DOHH2 (cell line): ENCODE measurements at regions not wholly inside any gene's neighbourhood (a gene's known extent, or its start where the extent isn't known, plus 50 kb on each side); places are given as distances from the start of the nearest gene placed in this dataset.

Experiments
- H3F3A ChIP-seq: fragments of 200-600 bp; sonication (generic), shearing (Covaris generic); 2 replicates; pipeline ENCODE4 v1.6.0; 2016; ENCODE audit warnings: antibody characterized with exemption, mild to moderate bottlenecking; ENCODE audit not compliant: control insufficient read depth, insufficient read depth
- H3K27ac ChIP-seq: fragments of 200-600 bp; sonication (generic); 2 replicates; pipeline ENCODE4 v1.5.1; 2014; ENCODE audit warnings: low read depth, mild to moderate bottlenecking, low read length, moderate library complexity
- H3K27me3 ChIP-seq: fragments of 200-600 bp; sonication (generic); 2 replicates; pipeline ENCODE4 v1.6.1; 2014; ENCODE audit warnings: mild to moderate bottlenecking, low read length, mixed read lengths; ENCODE audit not compliant: control insufficient read depth
- H3K36me3 ChIP-seq: fragments of 200-600 bp; sonication (generic); 2 replicates; pipeline ENCODE4 v1.6.1; 2014; ENCODE audit warnings: mild to moderate bottlenecking, low read length, moderate library complexity, mixed read lengths; ENCODE audit not compliant: control insufficient read depth
- H3K4me1 ChIP-seq: fragments of 200-600 bp; sonication (generic); 2 replicates; pipeline ENCODE4 v1.6.1; 2014; ENCODE audit warnings: mild to moderate bottlenecking, low read length, mixed read lengths; ENCODE audit not compliant: control insufficient read depth
- H3K4me2 ChIP-seq: fragments of 200-600 bp; sonication (generic); 2 replicates; pipeline ENCODE4 v1.6.0; 2014; ENCODE audit warnings: mild to moderate bottlenecking, low read length, moderate library complexity
- H3K4me3 ChIP-seq: fragments of 200-600 bp; sonication (generic); 2 replicates; pipeline ENCODE4 v1.5.1; 2014; ENCODE audit warnings: mild to moderate bottlenecking, low read length, mixed read lengths
- H3K79me2 ChIP-seq: fragments of 200-600 bp; sonication (generic); 2 replicates; pipeline ENCODE4 v1.6.1; 2014; ENCODE audit warnings: mild to moderate bottlenecking, low read length, mixed read lengths; ENCODE audit not compliant: control insufficient read depth
- H3K9me2 ChIP-seq: fragments of 200-600 bp; sonication (generic); replicated peaks from 2 replicates; pipeline ENCODE4 v1.6.1; 2014; ENCODE audit warnings: mild to moderate bottlenecking, low read length, mixed read lengths; ENCODE audit not compliant: control insufficient read depth
- H3K9me3 ChIP-seq: fragments of 200-600 bp; sonication (generic); 2 replicates; pipeline ENCODE4 v1.6.1; 2014; ENCODE audit warnings: antibody characterized with exemption, low read length, mixed read lengths; ENCODE audit not compliant: control insufficient read depth, insufficient read depth
- H4K20me1 ChIP-seq: fragments of 200-600 bp; sonication (generic); 2 replicates; pipeline ENCODE4 v1.6.0; 2014; ENCODE audit warnings: low read depth, mild to moderate bottlenecking, antibody characterized with exemption, low read length, moderate library complexity; ENCODE audit not compliant: control insufficient read depth, insufficient read depth
- EZH2phosphoT487 ChIP-seq: fragments of 200-600 bp; sonication (generic); IDR thresholded peaks from 2 replicates; pipeline ENCODE4 v1.6.1; 2017; ENCODE audit warnings: borderline replicate concordance, mild to moderate bottlenecking, antibody characterized with exemption, low read length, moderate library complexity, mixed read lengths
- TF ChIP-seq, protein P1 (sequence below): fragments of 200-600 bp; sonication (generic); IDR thresholded peaks from one replicate; pipeline ENCODE4 v1.5.1; 2014; ENCODE audit warnings: antibody characterized with exemption, mild to moderate bottlenecking, low read depth, low read length; ENCODE audit not compliant: poor library complexity, severe bottlenecking

DNA sequence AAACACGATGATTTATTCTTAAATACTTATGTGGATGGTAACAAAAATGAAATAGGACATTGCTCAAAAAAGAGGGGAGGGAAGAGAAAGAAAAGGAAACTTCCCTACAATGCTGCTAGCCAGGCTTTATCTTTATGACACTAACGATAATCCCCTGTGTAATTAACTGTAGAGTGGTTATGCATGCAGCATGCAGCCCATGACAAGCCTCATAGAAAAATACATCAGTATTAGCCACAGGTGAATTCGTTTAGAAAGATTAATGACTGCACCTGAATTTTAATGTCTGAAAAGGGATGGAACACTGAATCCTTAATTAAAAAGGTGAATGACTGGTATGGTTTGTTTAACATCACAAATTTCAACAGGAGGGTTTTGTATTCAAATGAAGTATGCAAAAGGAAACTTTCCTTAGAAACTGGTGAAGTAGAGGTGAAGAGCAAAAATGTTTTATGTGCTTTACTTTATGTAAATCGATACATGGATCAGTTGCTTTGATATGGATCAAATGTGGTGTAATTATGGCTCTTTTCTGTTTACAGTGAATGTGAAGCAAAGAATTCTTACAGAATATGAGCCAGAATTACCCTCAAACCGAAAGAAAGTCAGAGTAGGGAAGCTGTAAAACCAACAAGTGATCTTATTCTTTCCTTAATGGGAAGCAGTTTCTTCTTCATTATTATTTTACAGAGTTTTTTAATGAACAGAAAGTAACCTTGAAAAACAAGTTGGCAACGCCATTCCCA lies 569.6 kb upstream of the ADGRL2 start:
- Histone ChIP-seq H3K79me2 (no peaks in the 10 kb centered on the region), H3K4me3 (no peak overlapping the region), H3F3A (no peaks in the 10 kb centered on the region), H3K27me3 (no peaks in the 10 kb centered on the region), H3K27ac (no peak overlapping the region), H3K4me2 (no peak overlapping the region), H3K9me2 (no peaks in the 10 kb centered on the region), H3K4me1 (no peaks in the 10 kb centered on the region), H4K20me1 (no peaks in the 10 kb centered on the region), H3K36me3 (no peaks in the 10 kb centered on the region), H3K9me3 (no peaks in the 10 kb centered on the region)
- TF ChIP-seq, protein P1, sequence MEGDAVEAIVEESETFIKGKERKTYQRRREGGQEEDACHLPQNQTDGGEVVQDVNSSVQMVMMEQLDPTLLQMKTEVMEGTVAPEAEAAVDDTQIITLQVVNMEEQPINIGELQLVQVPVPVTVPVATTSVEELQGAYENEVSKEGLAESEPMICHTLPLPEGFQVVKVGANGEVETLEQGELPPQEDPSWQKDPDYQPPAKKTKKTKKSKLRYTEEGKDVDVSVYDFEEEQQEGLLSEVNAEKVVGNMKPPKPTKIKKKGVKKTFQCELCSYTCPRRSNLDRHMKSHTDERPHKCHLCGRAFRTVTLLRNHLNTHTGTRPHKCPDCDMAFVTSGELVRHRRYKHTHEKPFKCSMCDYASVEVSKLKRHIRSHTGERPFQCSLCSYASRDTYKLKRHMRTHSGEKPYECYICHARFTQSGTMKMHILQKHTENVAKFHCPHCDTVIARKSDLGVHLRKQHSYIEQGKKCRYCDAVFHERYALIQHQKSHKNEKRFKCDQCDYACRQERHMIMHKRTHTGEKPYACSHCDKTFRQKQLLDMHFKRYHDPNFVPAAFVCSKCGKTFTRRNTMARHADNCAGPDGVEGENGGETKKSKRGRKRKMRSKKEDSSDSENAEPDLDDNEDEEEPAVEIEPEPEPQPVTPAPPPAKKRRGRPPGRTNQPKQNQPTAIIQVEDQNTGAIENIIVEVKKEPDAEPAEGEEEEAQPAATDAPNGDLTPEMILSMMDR: no peak
- TF ChIP-seq EZH2phosphoT487: no peak

DNA sequence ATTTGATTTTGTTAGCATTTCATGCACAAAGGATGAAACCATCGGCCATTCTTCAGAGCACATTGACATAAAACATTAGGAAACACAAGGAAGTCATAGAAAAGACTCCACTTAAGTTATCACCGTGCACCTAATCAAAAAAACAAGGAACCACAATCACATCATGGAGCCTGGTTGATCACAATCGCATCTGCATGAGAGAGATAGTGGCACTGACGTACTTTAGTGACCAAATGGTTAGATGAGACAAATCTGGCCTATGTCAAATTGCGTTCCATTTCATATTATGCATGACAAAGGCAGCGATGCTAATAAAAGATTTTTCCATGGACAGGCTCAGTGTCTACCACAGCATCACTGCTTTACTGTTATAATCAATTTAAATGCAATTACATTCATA lies 571.8 kb upstream of the ADGRL2 start:
- no peaks in the 10 kb centered on the region for H3K4me1 ChIP-seq
- TF ChIP-seq EZH2phosphoT487: no peak
- TF ChIP-seq, protein P1: no peak
- H3K9me2 ChIP-seq: no peaks in the 10 kb centered on the region
- H3K9me3 ChIP-seq: no peaks in the 10 kb centered on the region; the same call in 1 of the 2 replicates
- no peak overlapping the region for H3K27ac ChIP-seq
- no peak overlapping the region for H3K4me3 ChIP-seq
- H3K36me3 ChIP-seq: no peaks in the 10 kb centered on the region
- H3F3A ChIP-seq: no peaks in the 10 kb centered on the region
- no peaks in the 10 kb centered on the region for H4K20me1 ChIP-seq
- no peak overlapping the region for H3K4me2 ChIP-seq
- no peaks in the 10 kb centered on the region for H3K79me2 ChIP-seq
- H3K27me3 ChIP-seq: no peaks in the 10 kb centered on the region

DNA sequence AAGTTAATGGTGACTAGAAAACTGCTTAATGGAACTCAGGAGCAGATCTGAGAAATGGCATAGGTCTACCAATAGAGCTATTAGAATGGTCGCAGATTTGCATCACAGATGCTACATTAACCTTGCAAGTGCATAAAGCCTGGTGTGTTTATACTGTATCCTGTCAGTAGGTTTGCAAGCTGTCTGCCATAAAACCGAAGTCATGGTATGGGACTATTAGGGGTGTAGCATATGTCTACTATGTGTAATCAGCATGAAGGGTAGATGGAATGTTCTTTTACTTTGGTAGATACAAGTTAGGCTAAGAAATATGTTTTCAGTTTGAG lies 574.2 kb upstream of the ADGRL2 start:
- H3K79me2 ChIP-seq: no peaks in the 10 kb centered on the region
- H4K20me1 ChIP-seq: no peaks in the 10 kb centered on the region
- H3K27ac ChIP-seq: no peak overlapping the region
- H3K4me2 ChIP-seq: no peak overlapping the region
- no peaks in the 10 kb centered on the region for H3K36me3 ChIP-seq
- H3K9me3 ChIP-seq: peaks cover 2% of the 10 kb centered on the region
- no peaks in the 10 kb centered on the region for H3K9me2 ChIP-seq
- H3K4me1 ChIP-seq: no peaks in the 10 kb centered on the region
- no peaks in the 10 kb centered on the region for H3K27me3 ChIP-seq
- no peak overlapping the region for H3K4me3 ChIP-seq
- H3F3A ChIP-seq: no peaks in the 10 kb centered on the region
- TF ChIP-seq EZH2phosphoT487: no peak
- TF ChIP-seq, protein P1: no peak
